ENCODE measurements at regions not wholly inside any gene's neighbourhood (a gene's known extent, or its start where the extent isn't known, plus 50 kb on each side); places are given as distances from the start of the nearest gene placed in this dataset.
"Not testable (repeated sequence)": the region's sequence is repeated elsewhere in the genome, so short reads cannot be mapped to it uniquely, and the experiment has no call there.

GRCh38 chr16:63650550-63650949, 1471.3 kb downstream of the CDH11 start:
- no peak for DNase-seq

GRCh38 chr16:63633706-63634445, 1488.0 kb downstream of the CDH11 start:
- DNase-seq, result not testable (repeated sequence)

GRCh38 chr16:63629272-63629671, 1492.6 kb downstream of the CDH11 start:
- DNase-seq, result no peak

GRCh38 chr16:63628812-63629211, 1493.1 kb downstream of the CDH11 start:
- DNase-seq, result no peak

- no peak for DNase-seq
These were observed 1496.7 kb downstream of the CDH11 start for GRCh38 chr16:63625126-63625525.

- DNase-seq, result no peak
These were observed 1498.3 kb downstream of the CDH11 start for GRCh38 chr16:63623551-63624039.

- DNase-seq, result no peak
These were observed 1502.9 kb downstream of the CDH11 start for GRCh38 chr16:63618896-63619485.

- DNase-seq, result no peak
These were observed 1503.7 kb downstream of the CDH11 start for GRCh38 chr16:63617990-63618763.

GRCh38 chr16:63617047-63617989, 1504.5 kb downstream of the CDH11 start:
- DNase-seq, result peak; percentile 38

GRCh38 chr16:63614429-63614828, 1507.4 kb downstream of the CDH11 start:
- DNase-seq, result no peak

GRCh38 chr16:63613701-63614100, 1508.2 kb downstream of the CDH11 start:
- no peak for DNase-seq

- DNase-seq, result peak; percentile 56
These were observed 1509.2 kb downstream of the CDH11 start for GRCh38 chr16:63612462-63613227.

GRCh38 chr16:63606778-63607177, 1515.1 kb downstream of the CDH11 start:
- DNase-seq, result no peak

- DNase-seq, result no peak
These were observed 1519.5 kb downstream of the CDH11 start for GRCh38 chr16:63602206-63602927.

GRCh38 chr16:63596716-63597115, 1525.1 kb downstream of the CDH11 start:
- DNase-seq, result no peak

GRCh38 chr16:63592852-63593251, 1529.0 kb downstream of the CDH11 start:
- DNase-seq, result no peak

- DNase-seq, result no peak
These were observed 1540.3 kb downstream of the CDH11 start for GRCh38 chr16:63581570-63581969.

GRCh38 chr16:63578791-63579190, 1542.6 kb upstream of the CDH8 start:
- no peak for DNase-seq

GRCh38 chr16:63577891-63578290, 1541.7 kb upstream of the CDH8 start:
- DNase-seq, result no peak

GRCh38 chr16:63575041-63575440, 1538.8 kb upstream of the CDH8 start:
- no peak for DNase-seq

- DNase-seq, result peak; percentile 21
These were observed 1531.9 kb upstream of the CDH8 start for GRCh38 chr16:63568164-63568563.
